Skeletal muscle cell (primary cell): ENCODE measurements at regions not wholly inside any gene's neighbourhood (a gene's known extent, or its start where the extent isn't known, plus 50 kb on each side); places are given as distances from the start of the nearest gene placed in this dataset.

ENCODE experiments used
- DNase-seq: peaks from one replicate; pipeline ENCODE4 v3.0.0-alpha.2; 2010; ENCODE audit warnings: low read depth
- H3K4me3 ChIP-seq: 2 replicates; pipeline ENCODE4 v1.5.1; 2011; ENCODE audit warnings: low read depth, mild to moderate bottlenecking, control low read depth, low read length, moderate library complexity

GRCh38 chr9:88747768-88748167 is 212.8 kb downstream of the NXNL2 start:
- H3K4me3 ChIP-seq = no peak overlapping the region
- DNase-seq = peak; percentile 96

- peak; percentile 83 for DNase-seq
- no peak overlapping the region for H3K4me3 ChIP-seq
Measured at GRCh38 chr9:88748566-88749261, 213.7 kb downstream of the NXNL2 start.

GRCh38 chr9:88749420-88749819 is 214.4 kb downstream of the NXNL2 start:
- H3K4me3 ChIP-seq = no peak overlapping the region
- peak; percentile 87 for DNase-seq

- H3K4me3 ChIP-seq = no peak overlapping the region
Measured at GRCh38 chr9:88750832-88751360, 215.9 kb downstream of the NXNL2 start.

GRCh38 chr9:88751781-88752180 is 216.8 kb downstream of the NXNL2 start:
- H3K4me3 ChIP-seq = no peak overlapping the region
- DNase-seq = no peak

More at GRCh38 chr9:88750832-88751360, 215.9 kb downstream of the NXNL2 start:
- no peak for DNase-seq

- no peak overlapping the region for H3K4me3 ChIP-seq
- DNase-seq = no peak
Measured at GRCh38 chr9:88753691-88754367, 218.9 kb downstream of the NXNL2 start.

- no peak overlapping the region for H3K4me3 ChIP-seq
- DNase-seq = no peak
Measured at GRCh38 chr9:88754452-88754851, 219.5 kb downstream of the NXNL2 start.

GRCh38 chr9:88754886-88755285 is 219.9 kb downstream of the NXNL2 start:
- no peak for DNase-seq
- H3K4me3 ChIP-seq = no peak overlapping the region

GRCh38 chr9:88757406-88758010 is 222.5 kb downstream of the NXNL2 start:
- DNase-seq = no peak
- H3K4me3 ChIP-seq = no peak overlapping the region

GRCh38 chr9:88759364-88759763 is 224.4 kb downstream of the NXNL2 start:
- DNase-seq = no peak
- H3K4me3 ChIP-seq = no peak overlapping the region

- DNase-seq = peak; percentile 75
- H3K4me3 ChIP-seq = no peak overlapping the region
Measured at GRCh38 chr9:88766778-88767503, 224.3 kb upstream of the S1PR3 start.

GRCh38 chr9:88767504-88767790 is 223.8 kb upstream of the S1PR3 start:
- H3K4me3 ChIP-seq = no peak overlapping the region
- DNase-seq = no peak

GRCh38 chr9:88772575-88772974 is 218.7 kb upstream of the S1PR3 start:
- no peak for DNase-seq
- H3K4me3 ChIP-seq = no peak overlapping the region

- no peak overlapping the region for H3K4me3 ChIP-seq
- no peak for DNase-seq
Measured at GRCh38 chr9:88773126-88773525, 218.1 kb upstream of the S1PR3 start.

GRCh38 chr9:88773627-88774244 is 217.5 kb upstream of the S1PR3 start:
- H3K4me3 ChIP-seq = no peak overlapping the region
- DNase-seq = peak; percentile 43

GRCh38 chr9:88775037-88775471 is 216.2 kb upstream of the S1PR3 start:
- no peak overlapping the region for H3K4me3 ChIP-seq
- peak; percentile 94 for DNase-seq

GRCh38 chr9:88775559-88775958 is 215.7 kb upstream of the S1PR3 start:
- DNase-seq = no peak
- no peak overlapping the region for H3K4me3 ChIP-seq

- no peak for DNase-seq
- no peak overlapping the region for H3K4me3 ChIP-seq
Measured at GRCh38 chr9:88775966-88776365, 215.3 kb upstream of the S1PR3 start.

GRCh38 chr9:88776717-88777497 is 214.4 kb upstream of the S1PR3 start:
- no peak overlapping the region for H3K4me3 ChIP-seq
- peak; percentile 86 for DNase-seq
